Heart right ventricle (tissue), 16 donors: ENCODE measurements at regions not wholly inside any gene's neighbourhood (a gene's known extent, or its start where the extent isn't known, plus 50 kb on each side); places are given as distances from the start of the nearest gene placed in this dataset.

Experiments
- ATAC-seq, 8 donors: fragments of 200-7000 bp; cut with Tn5 transposase; one replicate each; pipeline ENCODE4 v1.9.1; 2020; ENCODE audit warnings: mild to moderate bottlenecking in 8 of 8, moderate library complexity in 8 of 8, moderate number of reproducible peaks in 1 of 8
- DNase-seq, 2 donors: peaks; one replicate each; pipeline ENCODE4 v3.0.0-alpha.2; 2020
- H3K27ac ChIP-seq, 10 donors: fragments of 200-600 bp; sonication (generic) in 2 of 10; one replicate each; pipeline versions ENCODE4 v1.5.0 to v1.8.0; 2020 to 2022; ENCODE audit warnings: mild to moderate bottlenecking in 3 of 10
- H3K27me3 ChIP-seq, 7 donors: fragments of 200-600 bp; one replicate each; pipeline ENCODE4 v1.8.0; 2021 to 2022; ENCODE audit warnings: mild to moderate bottlenecking in 2 of 7
- H3K36me3 ChIP-seq, 9 donors: fragments of 200-600 bp; sonication (generic) in 1 of 9; one replicate each; pipeline versions ENCODE4 v1.5.0 to v1.8.0; 2020 to 2022; ENCODE audit warnings: mild to moderate bottlenecking in 2 of 9
- H3K4me1 ChIP-seq, 9 donors: fragments of 200-600 bp; sonication (generic) in 1 of 9; one replicate each; pipeline versions ENCODE4 v1.5.0 to v1.8.0; 2020 to 2022; ENCODE audit warnings: mild to moderate bottlenecking in 4 of 9
- H3K4me3 ChIP-seq, 10 donors: fragments of 200-600 bp; sonication (generic) in 2 of 10; one replicate each; pipeline versions ENCODE4 v1.5.0 to v1.8.0; 2020 to 2022; ENCODE audit warnings: mild to moderate bottlenecking in 7 of 10, moderate library complexity in 2 of 10
- H3K9me3 ChIP-seq, 11 donors: fragments of 200-600 bp in 10 of 11; sonication (generic) in 2 of 11; one replicate each; pipeline versions ENCODE4 v1.5.0 to v1.8.0; 2013 to 2022; ENCODE audit warnings: mild to moderate bottlenecking in 2 of 11, control low read depth in 1 of 11, moderate library complexity in 1 of 11
- CTCF ChIP-seq, 9 donors: fragments of 200-600 bp; sonication (generic) in 2 of 9; IDR thresholded peaks; one replicate each; pipeline versions ENCODE4 v1.5.0 to v1.8.0; 2021 to 2022; ENCODE audit warnings: antibody characterized with exemption in 9 of 9, mild to moderate bottlenecking in 5 of 9, moderate library complexity in 1 of 9
- WGBS, 2 donors: extraction: QIAGEN DNeasy Blood & Tissue Kit; methylation state at CpG; one replicate each; pipeline ENCODE4 v1.1.7; 2013; ENCODE audit warnings: inconsistent platforms in 1 of 2; 5-methylcytosine and 5-hydroxymethylcytosine counted together
- intact Hi-C, 10 donors: fragments of 100-400 bp; cut with DNase I; formaldehyde crosslinking; loops; one replicate each; pipeline versions ENCODE4 v1.11.1 to v1.14.2; 2022
- donor health status: Arrhythmogenic right ventricular cardiomyopathy.
- donor health status: ischemic (EF 13 %, LVEDD 7.1; RV severe dilation, severe dysfunction).
- donor health status: healthy with polysubstance abuse.
- donor health status: DM: no; HTN: yes; CAD: no.
- donor health status: DM: no; HTN: no; CAD: no.
- donor health status: ischemic (EF 25% LVEDD 6.9; RV normal size, moderate dysfunction).
- donor health status: ischemic (EF 25% LVEDD 5.7; RV mildly dilated, moderate dysfunction).
- donor health status: healthy.
- donor health status: DM: yes; HTN: yes; CAD: no.
- donor health status: Ischemic cardiomyopathy.
- donor health status: ischemic (EF 35%, LVEDD 5.7; RV mildly dilated, moderate dysfunction).
- donor health status: nonischemic (EF 11% LVEDD 7.7; RV severe dilation, severe dysfunction).
- donor health status: DM: yes; HTN: yes; CAD: no.
- donor health status: PGD.
- donor health status: ischemic (EF 29% LVEDD 5.4; RV normal size, mild dysfunction).
- donor health status: nonischemic (EF 23%, LVEDD 6.1; RV moderate dilation, normal function).

GRCh38 chr6:119626884-119627619 is 277.5 kb upstream of the MAN1A1 start:
- H3K27ac ChIP-seq = no peak overlapping the region
- DNase-seq (no peak), ATAC-seq (no peak)
- intact Hi-C loops = no loop called here
- H3K9me3 ChIP-seq = peaks cover 0 to 12% (median 0%) of the 10 kb centered on the region in 11 donors
- H3K4me1 ChIP-seq = no peaks in the 10 kb centered on the region
- no peaks in the 10 kb centered on the region for H3K27me3 ChIP-seq
- WGBS, 2 donors = 85% methylated on average over 4 of the region's 4 CpGs
- H3K4me3 ChIP-seq = no peak overlapping the region
- no peaks in the 10 kb centered on the region for H3K36me3 ChIP-seq
- no peak for TF ChIP-seq CTCF (IDR thresholded peaks at IDR 0.05)

- Histone ChIP-seq H3K27me3 (no peaks in the 10 kb centered on the region), H3K4me3 (no peak overlapping the region), H3K9me3 (no peaks in the 10 kb centered on the region), H3K36me3 (no peaks in the 10 kb centered on the region), H3K27ac (no peak overlapping the region), H3K4me1 (no peaks in the 10 kb centered on the region)
- 88 to 93% methylated on average over 4 of the region's 4 CpGs for WGBS, 2 donors
- intact Hi-C loops = no loop called here
- no peak for ATAC-seq
- TF ChIP-seq CTCF (IDR thresholded peaks at IDR 0.05) = no peak
- DNase-seq = no peak
Measured at GRCh38 chr6:119620846-119621555, 271.4 kb upstream of the MAN1A1 start.

DNA sequence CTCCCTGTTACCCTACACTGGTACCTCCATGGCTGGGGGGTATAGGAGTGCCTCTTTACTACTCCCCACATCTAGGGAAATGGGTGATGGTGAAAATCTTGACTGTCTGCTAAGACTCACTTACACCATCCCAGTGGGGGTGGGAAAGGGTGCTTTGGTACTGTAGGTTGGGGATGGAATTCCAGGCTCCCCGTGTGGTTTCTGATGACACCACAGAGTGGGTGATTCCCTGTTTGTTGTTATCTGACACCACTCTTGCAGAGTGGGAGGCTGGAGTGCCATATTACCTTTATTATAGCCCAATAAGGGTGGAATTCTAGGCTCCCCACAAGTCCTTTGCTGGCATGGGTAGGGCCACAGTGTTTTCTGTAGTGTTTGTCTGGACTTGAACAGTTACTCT is 264.6 kb upstream of the MAN1A1 start:
- no peak overlapping the region for H3K27ac ChIP-seq
- DNase-seq (no peak), ATAC-seq (no peak)
- H3K4me1 ChIP-seq = no peaks in the 10 kb centered on the region
- H3K36me3 ChIP-seq = no peaks in the 10 kb centered on the region
- no peak for TF ChIP-seq CTCF (IDR thresholded peaks at IDR 0.05)
- WGBS, 2 donors = 32 to 39% methylated on average over 1 of the region's 1 CpG
- no peaks in the 10 kb centered on the region for H3K27me3 ChIP-seq
- intact Hi-C loops = no loop called here
- H3K4me3 ChIP-seq = no peak overlapping the region
- no peaks in the 10 kb centered on the region for H3K9me3 ChIP-seq

DNA sequence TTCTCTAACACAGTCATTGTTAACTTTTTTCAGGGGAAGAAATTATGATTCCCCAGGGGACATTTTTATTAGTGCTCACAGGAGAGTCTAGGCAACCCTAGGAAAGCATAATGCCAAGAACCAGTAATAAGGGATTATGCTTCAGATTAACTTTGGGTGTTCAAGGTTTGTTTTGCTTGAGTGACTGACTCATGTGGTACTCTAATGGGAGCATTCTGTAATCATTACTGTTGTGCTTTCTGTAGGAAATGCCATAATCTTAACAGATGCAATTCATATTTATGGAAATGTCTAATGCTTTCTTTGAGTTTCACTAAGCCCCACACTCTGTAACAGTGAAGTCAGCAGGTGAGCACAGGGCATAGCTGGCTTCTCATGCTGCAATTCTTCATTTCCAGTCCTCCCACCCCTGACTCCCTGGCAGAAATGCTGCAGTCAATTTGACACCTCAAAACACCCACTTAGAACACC is 263.4 kb upstream of the MAN1A1 start:
- intact Hi-C loops = no loop called here
- H3K4me1 ChIP-seq = no peaks in the 10 kb centered on the region
- H3K4me3 ChIP-seq = no peak overlapping the region
- H3K27me3 ChIP-seq = no peaks in the 10 kb centered on the region
- ATAC-seq (no peak), DNase-seq (no peak)
- no peak overlapping the region for H3K27ac ChIP-seq
- no peak for TF ChIP-seq CTCF (IDR thresholded peaks at IDR 0.05)
- H3K36me3 ChIP-seq = no peaks in the 10 kb centered on the region
- H3K9me3 ChIP-seq = no peaks in the 10 kb centered on the region
